ENCODE measurements at regions not wholly inside any gene's neighbourhood (a gene's known extent, or its start where the extent isn't known, plus 50 kb on each side); places are given as distances from the start of the nearest gene placed in this dataset.

GRCh38 chr12:84047881-84048280, 864.7 kb downstream of the SLC6A15 start:
- H3K36me3 ChIP-seq (ENCODE audit: control insufficient read depth in 4 of 4, insufficient read depth in 3 of 4, low read depth in 1 of 4, low read length in 3 of 4): no peaks in the 10 kb centered on the region
- WGBS: 77% methylated on average over 1 of the region's 1 CpG

DNA sequence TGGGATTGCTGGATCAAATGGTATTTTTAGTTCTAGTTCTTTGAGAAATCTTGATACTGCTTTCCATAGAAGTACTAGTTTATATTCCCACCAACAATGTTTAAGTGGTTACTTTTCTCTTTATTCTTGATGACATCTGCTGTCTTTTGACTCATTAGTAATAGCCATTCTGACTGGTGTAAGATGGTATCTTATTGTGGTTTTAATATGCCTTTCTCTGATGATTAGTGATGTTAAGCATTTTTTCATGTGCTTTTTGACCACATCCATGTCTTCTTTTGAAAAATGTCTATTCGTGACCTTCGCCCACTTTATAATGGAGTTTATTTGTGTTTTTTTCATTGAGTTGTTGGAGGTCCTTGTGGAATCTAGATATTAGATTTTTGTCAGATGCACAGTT, 865.7 kb downstream of the SLC6A15 start:
- H3K9ac ChIP-seq (ENCODE audit: low read depth in 1 of 2, low read length in 2 of 2): no peak overlapping the region
- no peaks in the 10 kb centered on the region for H3K36me3 ChIP-seq (ENCODE audit: control insufficient read depth in 4 of 4, insufficient read depth in 3 of 4, low read depth in 1 of 4, low read length in 3 of 4)
- H3K9me3 ChIP-seq (ENCODE audit: control insufficient read depth in 4 of 4, low read length in 3 of 4): no peaks in the 10 kb centered on the region
- no peaks in the 10 kb centered on the region for H3K27me3 ChIP-seq (ENCODE audit: control insufficient read depth in 4 of 4, insufficient read depth in 4 of 4, low read length in 3 of 4)
- WGBS: 94% methylated on average over 2 of the region's 2 CpGs
- TF ChIP-seq, protein P1, sequence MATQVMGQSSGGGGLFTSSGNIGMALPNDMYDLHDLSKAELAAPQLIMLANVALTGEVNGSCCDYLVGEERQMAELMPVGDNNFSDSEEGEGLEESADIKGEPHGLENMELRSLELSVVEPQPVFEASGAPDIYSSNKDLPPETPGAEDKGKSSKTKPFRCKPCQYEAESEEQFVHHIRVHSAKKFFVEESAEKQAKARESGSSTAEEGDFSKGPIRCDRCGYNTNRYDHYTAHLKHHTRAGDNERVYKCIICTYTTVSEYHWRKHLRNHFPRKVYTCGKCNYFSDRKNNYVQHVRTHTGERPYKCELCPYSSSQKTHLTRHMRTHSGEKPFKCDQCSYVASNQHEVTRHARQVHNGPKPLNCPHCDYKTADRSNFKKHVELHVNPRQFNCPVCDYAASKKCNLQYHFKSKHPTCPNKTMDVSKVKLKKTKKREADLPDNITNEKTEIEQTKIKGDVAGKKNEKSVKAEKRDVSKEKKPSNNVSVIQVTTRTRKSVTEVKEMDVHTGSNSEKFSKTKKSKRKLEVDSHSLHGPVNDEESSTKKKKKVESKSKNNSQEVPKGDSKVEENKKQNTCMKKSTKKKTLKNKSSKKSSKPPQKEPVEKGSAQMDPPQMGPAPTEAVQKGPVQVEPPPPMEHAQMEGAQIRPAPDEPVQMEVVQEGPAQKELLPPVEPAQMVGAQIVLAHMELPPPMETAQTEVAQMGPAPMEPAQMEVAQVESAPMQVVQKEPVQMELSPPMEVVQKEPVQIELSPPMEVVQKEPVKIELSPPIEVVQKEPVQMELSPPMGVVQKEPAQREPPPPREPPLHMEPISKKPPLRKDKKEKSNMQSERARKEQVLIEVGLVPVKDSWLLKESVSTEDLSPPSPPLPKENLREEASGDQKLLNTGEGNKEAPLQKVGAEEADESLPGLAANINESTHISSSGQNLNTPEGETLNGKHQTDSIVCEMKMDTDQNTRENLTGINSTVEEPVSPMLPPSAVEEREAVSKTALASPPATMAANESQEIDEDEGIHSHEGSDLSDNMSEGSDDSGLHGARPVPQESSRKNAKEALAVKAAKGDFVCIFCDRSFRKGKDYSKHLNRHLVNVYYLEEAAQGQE (IDR thresholded peaks at IDR 0.05): no peak
- no peak for TF ChIP-seq FOXA1 (IDR thresholded peaks at IDR 0.05)
- no peak for TF ChIP-seq YY1 (IDR thresholded peaks at IDR 0.05)
- H3K4me1 ChIP-seq (ENCODE audit: control insufficient read depth in 4 of 4, insufficient read depth in 4 of 4, low read length in 3 of 4): no peaks in the 10 kb centered on the region
- H3K27ac ChIP-seq (ENCODE audit: low read depth in 1 of 2, low read length in 2 of 2): no peak overlapping the region
- no peak for DNase-seq (ENCODE audit: low spot score)
- H3K4me3 ChIP-seq (ENCODE audit: low read depth in 1 of 3, low read length in 3 of 3): no peak overlapping the region

More at GRCh38 chr12:84047881-84048280, 864.7 kb downstream of the SLC6A15 start:
- no peak for TF ChIP-seq RXRA (IDR thresholded peaks at IDR 0.05)
- TF ChIP-seq HNF4G (IDR thresholded peaks at IDR 0.05): no peak
- TF ChIP-seq TAF1 (conservative IDR thresholded peaks at IDR 0.05): no peak
- TF ChIP-seq FOXA2 (IDR thresholded peaks at IDR 0.05): no peak
- TF ChIP-seq CTCF (IDR thresholded peaks at IDR 0.05; ENCODE audit: low read depth, low read length, missing input control): no peak
- TF ChIP-seq, protein P2, sequence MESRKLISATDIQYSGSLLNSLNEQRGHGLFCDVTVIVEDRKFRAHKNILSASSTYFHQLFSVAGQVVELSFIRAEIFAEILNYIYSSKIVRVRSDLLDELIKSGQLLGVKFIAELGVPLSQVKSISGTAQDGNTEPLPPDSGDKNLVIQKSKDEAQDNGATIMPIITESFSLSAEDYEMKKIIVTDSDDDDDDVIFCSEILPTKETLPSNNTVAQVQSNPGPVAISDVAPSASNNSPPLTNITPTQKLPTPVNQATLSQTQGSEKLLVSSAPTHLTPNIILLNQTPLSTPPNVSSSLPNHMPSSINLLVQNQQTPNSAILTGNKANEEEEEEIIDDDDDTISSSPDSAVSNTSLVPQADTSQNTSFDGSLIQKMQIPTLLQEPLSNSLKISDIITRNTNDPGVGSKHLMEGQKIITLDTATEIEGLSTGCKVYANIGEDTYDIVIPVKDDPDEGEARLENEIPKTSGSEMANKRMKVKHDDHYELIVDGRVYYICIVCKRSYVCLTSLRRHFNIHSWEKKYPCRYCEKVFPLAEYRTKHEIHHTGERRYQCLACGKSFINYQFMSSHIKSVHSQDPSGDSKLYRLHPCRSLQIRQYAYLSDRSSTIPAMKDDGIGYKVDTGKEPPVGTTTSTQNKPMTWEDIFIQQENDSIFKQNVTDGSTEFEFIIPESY (IDR thresholded peaks at IDR 0.05): no peak
- TF ChIP-seq, protein P3, sequence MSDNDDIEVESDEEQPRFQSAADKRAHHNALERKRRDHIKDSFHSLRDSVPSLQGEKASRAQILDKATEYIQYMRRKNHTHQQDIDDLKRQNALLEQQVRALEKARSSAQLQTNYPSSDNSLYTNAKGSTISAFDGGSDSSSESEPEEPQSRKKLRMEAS (IDR thresholded peaks at IDR 0.05): no peak
- TF ChIP-seq ATF3 (IDR thresholded peaks at IDR 0.05): no peak
- no peak for TF ChIP-seq HNF4A (conservative IDR thresholded peaks at IDR 0.05)
- TF ChIP-seq RAD21 (IDR thresholded peaks at IDR 0.05): no peak
- no peak for TF ChIP-seq YY1 (IDR thresholded peaks at IDR 0.05)
- no peak for TF ChIP-seq GABPA (IDR thresholded peaks at IDR 0.05 in 1 of 2, conservative IDR thresholded peaks at IDR 0.05 in 1 of 2)
- no peak for TF ChIP-seq EGR1 (IDR thresholded peaks at IDR 0.05; ENCODE audit: low read depth in 2 of 2)
- TF ChIP-seq SP1 (IDR thresholded peaks at IDR 0.05): no peak
- Histone ChIP-seq H3K4me3 (ENCODE audit: low read depth in 1 of 3, low read length in 3 of 3) (no peak overlapping the region), H3K9me3 (ENCODE audit: control insufficient read depth in 4 of 4, low read length in 3 of 4) (no peaks in the 10 kb centered on the region), H3K27ac (ENCODE audit: low read depth in 1 of 2, low read length in 2 of 2) (no peak overlapping the region), H3K4me1 (ENCODE audit: control insufficient read depth in 4 of 4, insufficient read depth in 4 of 4, low read length in 3 of 4) (no peaks in the 10 kb centered on the region), H3K9ac (ENCODE audit: low read depth in 1 of 2, low read length in 2 of 2) (no peak overlapping the region), H3K27me3 (ENCODE audit: control insufficient read depth in 4 of 4, insufficient read depth in 4 of 4, low read length in 3 of 4) (no peaks in the 10 kb centered on the region)
- DNase-seq (ENCODE audit: low spot score): no peak
